Uterus (tissue), 2 donors: ENCODE measurements at regions not wholly inside any gene's neighbourhood (a gene's known extent, or its start where the extent isn't known, plus 50 kb on each side); places are given as distances from the start of the nearest gene placed in this dataset.

Experiments used
- CTCF ChIP-seq, 4 experiments: fragments of 200-600 bp in 2 of 4; fragments of 450-650 bp in 2 of 4; sonication (generic) in 2 of 4; IDR thresholded peaks; one replicate each; pipeline ENCODE4 v1.5.1; 2016 to 2019; ENCODE audit warnings: antibody characterized with exemption in 4 of 4, mild to moderate bottlenecking in 2 of 4, moderate library complexity in 1 of 4
- POLR2A ChIP-seq, 2 donors: fragments of 450-650 bp; IDR thresholded peaks; one replicate each; pipeline ENCODE4 v1.6.1; 2016; ENCODE audit warnings: antibody characterized with exemption in 2 of 2, mild to moderate bottlenecking in 1 of 2, moderate library complexity in 1 of 2

GRCh38 chr20:39581034-39581433, 618.9 kb downstream of the DHX35 start:
- no peak for TF ChIP-seq CTCF (IDR thresholded peaks at IDR 0.05)
- no peak for TF ChIP-seq POLR2A (IDR thresholded peaks at IDR 0.05)
